ENCODE measurements at regions not wholly inside any gene's neighbourhood (a gene's known extent, or its start where the extent isn't known, plus 50 kb on each side); places are given as distances from the start of the nearest gene placed in this dataset.

DNA sequence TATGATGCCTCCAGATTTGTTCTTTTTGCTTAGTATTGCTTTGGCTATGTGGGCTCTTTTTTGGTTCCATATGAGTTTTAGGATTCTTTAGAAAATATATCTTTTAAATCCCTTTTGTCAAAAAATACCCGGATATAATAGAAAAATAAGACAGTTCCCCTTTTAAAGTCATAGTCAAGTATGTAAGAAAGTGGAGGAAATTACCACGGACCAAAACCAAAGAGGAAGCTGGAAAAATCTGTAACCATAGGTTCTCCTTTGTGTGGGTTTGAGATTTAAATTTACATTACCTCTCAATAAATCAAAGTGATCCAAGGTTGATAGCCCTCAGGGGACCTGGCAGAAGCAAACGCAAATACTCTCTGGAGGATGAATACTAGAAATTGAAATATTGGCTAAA is 58.3 kb upstream of the PACRGL start (continued):
- TF ChIP-seq, protein P1, sequence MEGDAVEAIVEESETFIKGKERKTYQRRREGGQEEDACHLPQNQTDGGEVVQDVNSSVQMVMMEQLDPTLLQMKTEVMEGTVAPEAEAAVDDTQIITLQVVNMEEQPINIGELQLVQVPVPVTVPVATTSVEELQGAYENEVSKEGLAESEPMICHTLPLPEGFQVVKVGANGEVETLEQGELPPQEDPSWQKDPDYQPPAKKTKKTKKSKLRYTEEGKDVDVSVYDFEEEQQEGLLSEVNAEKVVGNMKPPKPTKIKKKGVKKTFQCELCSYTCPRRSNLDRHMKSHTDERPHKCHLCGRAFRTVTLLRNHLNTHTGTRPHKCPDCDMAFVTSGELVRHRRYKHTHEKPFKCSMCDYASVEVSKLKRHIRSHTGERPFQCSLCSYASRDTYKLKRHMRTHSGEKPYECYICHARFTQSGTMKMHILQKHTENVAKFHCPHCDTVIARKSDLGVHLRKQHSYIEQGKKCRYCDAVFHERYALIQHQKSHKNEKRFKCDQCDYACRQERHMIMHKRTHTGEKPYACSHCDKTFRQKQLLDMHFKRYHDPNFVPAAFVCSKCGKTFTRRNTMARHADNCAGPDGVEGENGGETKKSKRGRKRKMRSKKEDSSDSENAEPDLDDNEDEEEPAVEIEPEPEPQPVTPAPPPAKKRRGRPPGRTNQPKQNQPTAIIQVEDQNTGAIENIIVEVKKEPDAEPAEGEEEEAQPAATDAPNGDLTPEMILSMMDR (conservative IDR thresholded peaks at IDR 0.05; ENCODE audit: low read depth in 2 of 2) = no peak

DNA sequence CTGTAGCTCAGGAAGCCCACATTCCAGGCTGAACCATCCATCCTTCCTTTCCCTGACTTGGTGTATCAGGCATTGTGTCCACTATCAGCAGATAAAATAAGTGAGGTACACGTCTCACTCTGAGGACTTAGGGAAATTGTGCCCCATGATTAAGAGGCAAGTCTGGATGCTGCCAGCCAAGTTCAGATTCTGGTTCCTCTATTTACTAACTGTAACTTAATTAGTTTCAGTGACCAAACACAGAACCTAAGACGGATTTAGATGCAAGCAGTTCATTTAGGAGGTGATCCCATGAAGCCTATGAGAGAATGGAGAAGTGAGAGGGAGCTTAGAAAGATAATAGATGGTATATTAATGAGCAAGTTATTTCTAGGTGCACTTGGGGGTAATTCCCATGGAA is 56.6 kb upstream of the PACRGL start:
- no peaks in the 10 kb centered on the region; the same call in 2 of the 3 replicates for H3K36me3 Mint-ChIP-seq (ENCODE audit: low read depth)
- no peaks in the 10 kb centered on the region for H3K27me3 Mint-ChIP-seq (ENCODE audit: insufficient read depth, low read depth, poor library complexity)
- H4K20me1 ChIP-seq (replicated peaks; ENCODE audit: insufficient read depth) = no peaks in the 10 kb centered on the region
- no peak for ATAC-seq
- H3K9me3 Mint-ChIP-seq = no peaks in the 10 kb centered on the region
- no peaks in the 10 kb centered on the region for H3K4me1 ChIP-seq (ENCODE audit: insufficient read depth)
- no peaks in the 10 kb centered on the region for H3K79me2 ChIP-seq (replicated peaks; ENCODE audit: insufficient read depth)
- peaks cover 2% of the 10 kb centered on the region; the same call in 1 of the 2 replicates for H3K9me2 ChIP-seq (ENCODE audit: insufficient read depth)
- no peak overlapping the region for H3K27ac Mint-ChIP-seq
- H3K4me3 Mint-ChIP-seq = no peak overlapping the region
- no peak overlapping the region for H3K4me2 ChIP-seq
- H3K27me3 ChIP-seq (ENCODE audit: insufficient read depth) = no peaks in the 10 kb centered on the region
- no peaks in the 10 kb centered on the region for H3K36me3 ChIP-seq (ENCODE audit: insufficient read depth)
- no peaks in the 10 kb centered on the region for H3K4me1 Mint-ChIP-seq
- H3K27ac ChIP-seq (ENCODE audit: low read depth) = no peak overlapping the region
- no peak overlapping the region for H3K4me3 ChIP-seq
- no peak for DNase-seq (ENCODE audit: low spot score)
- no peak overlapping the region for H2AFZ ChIP-seq
- H3F3A ChIP-seq (replicated peaks; ENCODE audit: low read depth) = no peaks in the 10 kb centered on the region
- TF ChIP-seq POLR2AphosphoS5 (IDR thresholded peaks at IDR 0.05; ENCODE audit: low read depth) (no peak), ZNF114 (CRISPR knock-in tag; IDR thresholded peaks at IDR 0.05) (no peak), EZH2phosphoT487 (IDR thresholded peaks at IDR 0.05; ENCODE audit: unreplicated experiment) (no peak), STAT1 (IDR thresholded peaks at IDR 0.05; ENCODE audit: unreplicated experiment) (no peak), NANOG (IDR thresholded peaks at IDR 0.05; ENCODE audit: borderline replicate concordance) (no peak), CREB1 (CRISPR knock-in tag; IDR thresholded peaks at IDR 0.05; ENCODE audit: low read depth) (no peak), ZNF331 (CRISPR knock-in tag; IDR thresholded peaks at IDR 0.05; ENCODE audit: low read depth) (no peak)
- TF ChIP-seq, protein P2, sequence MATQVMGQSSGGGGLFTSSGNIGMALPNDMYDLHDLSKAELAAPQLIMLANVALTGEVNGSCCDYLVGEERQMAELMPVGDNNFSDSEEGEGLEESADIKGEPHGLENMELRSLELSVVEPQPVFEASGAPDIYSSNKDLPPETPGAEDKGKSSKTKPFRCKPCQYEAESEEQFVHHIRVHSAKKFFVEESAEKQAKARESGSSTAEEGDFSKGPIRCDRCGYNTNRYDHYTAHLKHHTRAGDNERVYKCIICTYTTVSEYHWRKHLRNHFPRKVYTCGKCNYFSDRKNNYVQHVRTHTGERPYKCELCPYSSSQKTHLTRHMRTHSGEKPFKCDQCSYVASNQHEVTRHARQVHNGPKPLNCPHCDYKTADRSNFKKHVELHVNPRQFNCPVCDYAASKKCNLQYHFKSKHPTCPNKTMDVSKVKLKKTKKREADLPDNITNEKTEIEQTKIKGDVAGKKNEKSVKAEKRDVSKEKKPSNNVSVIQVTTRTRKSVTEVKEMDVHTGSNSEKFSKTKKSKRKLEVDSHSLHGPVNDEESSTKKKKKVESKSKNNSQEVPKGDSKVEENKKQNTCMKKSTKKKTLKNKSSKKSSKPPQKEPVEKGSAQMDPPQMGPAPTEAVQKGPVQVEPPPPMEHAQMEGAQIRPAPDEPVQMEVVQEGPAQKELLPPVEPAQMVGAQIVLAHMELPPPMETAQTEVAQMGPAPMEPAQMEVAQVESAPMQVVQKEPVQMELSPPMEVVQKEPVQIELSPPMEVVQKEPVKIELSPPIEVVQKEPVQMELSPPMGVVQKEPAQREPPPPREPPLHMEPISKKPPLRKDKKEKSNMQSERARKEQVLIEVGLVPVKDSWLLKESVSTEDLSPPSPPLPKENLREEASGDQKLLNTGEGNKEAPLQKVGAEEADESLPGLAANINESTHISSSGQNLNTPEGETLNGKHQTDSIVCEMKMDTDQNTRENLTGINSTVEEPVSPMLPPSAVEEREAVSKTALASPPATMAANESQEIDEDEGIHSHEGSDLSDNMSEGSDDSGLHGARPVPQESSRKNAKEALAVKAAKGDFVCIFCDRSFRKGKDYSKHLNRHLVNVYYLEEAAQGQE (IDR thresholded peaks at IDR 0.05; ENCODE audit: unreplicated experiment) = no peak
- TF ChIP-seq, protein P3, sequence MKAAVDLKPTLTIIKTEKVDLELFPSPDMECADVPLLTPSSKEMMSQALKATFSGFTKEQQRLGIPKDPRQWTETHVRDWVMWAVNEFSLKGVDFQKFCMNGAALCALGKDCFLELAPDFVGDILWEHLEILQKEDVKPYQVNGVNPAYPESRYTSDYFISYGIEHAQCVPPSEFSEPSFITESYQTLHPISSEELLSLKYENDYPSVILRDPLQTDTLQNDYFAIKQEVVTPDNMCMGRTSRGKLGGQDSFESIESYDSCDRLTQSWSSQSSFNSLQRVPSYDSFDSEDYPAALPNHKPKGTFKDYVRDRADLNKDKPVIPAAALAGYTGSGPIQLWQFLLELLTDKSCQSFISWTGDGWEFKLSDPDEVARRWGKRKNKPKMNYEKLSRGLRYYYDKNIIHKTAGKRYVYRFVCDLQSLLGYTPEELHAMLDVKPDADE (IDR thresholded peaks at IDR 0.05) = no peak
- TF ChIP-seq, protein P1 (conservative IDR thresholded peaks at IDR 0.05; ENCODE audit: low read depth in 2 of 2) = no peak
- TF ChIP-seq, protein P4, sequence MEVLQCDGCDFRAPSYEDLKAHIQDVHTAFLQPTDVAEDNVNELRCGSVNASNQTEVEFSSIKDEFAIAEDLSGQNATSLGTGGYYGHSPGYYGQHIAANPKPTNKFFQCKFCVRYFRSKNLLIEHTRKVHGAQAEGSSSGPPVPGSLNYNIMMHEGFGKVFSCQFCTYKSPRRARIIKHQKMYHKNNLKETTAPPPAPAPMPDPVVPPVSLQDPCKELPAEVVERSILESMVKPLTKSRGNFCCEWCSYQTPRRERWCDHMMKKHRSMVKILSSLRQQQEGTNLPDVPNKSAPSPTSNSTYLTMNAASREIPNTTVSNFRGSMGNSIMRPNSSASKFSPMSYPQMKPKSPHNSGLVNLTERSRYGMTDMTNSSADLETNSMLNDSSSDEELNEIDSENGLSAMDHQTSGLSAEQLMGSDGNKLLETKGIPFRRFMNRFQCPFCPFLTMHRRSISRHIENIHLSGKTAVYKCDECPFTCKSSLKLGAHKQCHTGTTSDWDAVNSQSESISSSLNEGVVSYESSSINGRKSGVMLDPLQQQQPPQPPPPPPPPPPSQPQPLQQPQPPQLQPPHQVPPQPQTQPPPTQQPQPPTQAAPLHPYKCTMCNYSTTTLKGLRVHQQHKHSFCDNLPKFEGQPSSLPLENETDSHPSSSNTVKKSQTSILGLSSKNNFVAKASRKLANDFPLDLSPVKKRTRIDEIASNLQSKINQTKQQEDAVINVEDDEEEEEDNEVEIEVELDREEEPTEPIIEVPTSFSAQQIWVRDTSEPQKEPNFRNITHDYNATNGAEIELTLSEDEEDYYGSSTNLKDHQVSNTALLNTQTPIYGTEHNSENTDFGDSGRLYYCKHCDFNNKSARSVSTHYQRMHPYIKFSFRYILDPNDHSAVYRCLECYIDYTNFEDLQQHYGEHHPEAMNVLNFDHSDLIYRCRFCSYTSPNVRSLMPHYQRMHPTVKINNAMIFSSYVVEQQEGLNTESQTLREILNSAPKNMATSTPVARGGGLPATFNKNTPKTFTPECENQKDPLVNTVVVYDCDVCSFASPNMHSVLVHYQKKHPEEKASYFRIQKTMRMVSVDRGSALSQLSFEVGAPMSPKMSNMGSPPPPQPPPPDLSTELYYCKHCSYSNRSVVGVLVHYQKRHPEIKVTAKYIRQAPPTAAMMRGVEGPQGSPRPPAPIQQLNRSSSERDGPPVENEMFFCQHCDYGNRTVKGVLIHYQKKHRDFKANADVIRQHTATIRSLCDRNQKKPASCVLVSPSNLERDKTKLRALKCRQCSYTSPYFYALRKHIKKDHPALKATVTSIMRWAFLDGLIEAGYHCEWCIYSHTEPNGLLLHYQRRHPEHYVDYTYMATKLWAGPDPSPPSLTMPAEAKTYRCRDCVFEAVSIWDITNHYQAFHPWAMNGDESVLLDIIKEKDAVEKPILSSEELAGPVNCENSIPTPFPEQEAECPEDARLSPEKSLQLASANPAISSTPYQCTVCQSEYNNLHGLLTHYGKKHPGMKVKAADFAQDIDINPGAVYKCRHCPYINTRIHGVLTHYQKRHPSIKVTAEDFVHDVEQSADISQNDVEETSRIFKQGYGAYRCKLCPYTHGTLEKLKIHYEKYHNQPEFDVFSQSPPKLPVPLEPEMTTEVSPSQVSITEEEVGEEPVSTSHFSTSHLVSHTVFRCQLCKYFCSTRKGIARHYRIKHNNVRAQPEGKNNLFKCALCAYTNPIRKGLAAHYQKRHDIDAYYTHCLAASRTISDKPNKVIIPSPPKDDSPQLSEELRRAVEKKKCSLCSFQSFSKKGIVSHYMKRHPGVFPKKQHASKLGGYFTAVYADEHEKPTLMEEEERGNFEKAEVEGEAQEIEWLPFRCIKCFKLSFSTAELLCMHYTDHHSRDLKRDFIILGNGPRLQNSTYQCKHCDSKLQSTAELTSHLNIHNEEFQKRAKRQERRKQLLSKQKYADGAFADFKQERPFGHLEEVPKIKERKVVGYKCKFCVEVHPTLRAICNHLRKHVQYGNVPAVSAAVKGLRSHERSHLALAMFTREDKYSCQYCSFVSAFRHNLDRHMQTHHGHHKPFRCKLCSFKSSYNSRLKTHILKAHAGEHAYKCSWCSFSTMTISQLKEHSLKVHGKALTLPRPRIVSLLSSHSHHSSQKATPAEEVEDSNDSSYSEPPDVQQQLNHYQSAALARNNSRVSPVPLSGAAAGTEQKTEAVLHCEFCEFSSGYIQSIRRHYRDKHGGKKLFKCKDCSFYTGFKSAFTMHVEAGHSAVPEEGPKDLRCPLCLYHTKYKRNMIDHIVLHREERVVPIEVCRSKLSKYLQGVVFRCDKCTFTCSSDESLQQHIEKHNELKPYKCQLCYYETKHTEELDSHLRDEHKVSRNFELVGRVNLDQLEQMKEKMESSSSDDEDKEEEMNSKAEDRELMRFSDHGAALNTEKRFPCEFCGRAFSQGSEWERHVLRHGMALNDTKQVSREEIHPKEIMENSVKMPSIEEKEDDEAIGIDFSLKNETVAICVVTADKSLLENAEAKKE (CRISPR knock-in tag; IDR thresholded peaks at IDR 0.05) = no peak

Measured in GM23338 (cell line).